GM23338 (cell line): ENCODE measurements at regions not wholly inside any gene's neighbourhood (a gene's known extent, or its start where the extent isn't known, plus 50 kb on each side); places are given as distances from the start of the nearest gene placed in this dataset.
"Not testable (repeated sequence)": the region's sequence is repeated elsewhere in the genome, so short reads cannot be mapped to it uniquely, and the experiment has no call there.

Experiments used
- ATAC-seq: fragments of 200-7000 bp; cut with Tn5 transposase; 3 replicates; pipeline ENCODE4 v1.9.1; 2020
- DNase-seq: peaks from one replicate; pipeline ENCODE4 v3.0.0-alpha.2; 2015; ENCODE audit warnings: low spot score
- H2AFZ ChIP-seq: fragments of 200-600 bp; sonication (generic); 2 replicates; pipeline ENCODE4 v1.8.0; 2016; ENCODE audit warnings: antibody characterized with exemption, mild to moderate bottlenecking, moderate library complexity
- H3F3A ChIP-seq: fragments of 200-600 bp; sonication (generic); replicated peaks from 2 replicates; pipeline ENCODE4 v1.8.0; 2017; ENCODE audit warnings: antibody characterized with exemption, mixed run types, low read depth
- H3K27ac ChIP-seq: fragments of 200-600 bp; sonication (generic); 2 replicates; pipeline ENCODE4 v1.6.1; 2016; ENCODE audit warnings: low read depth
- H3K27me3 ChIP-seq: fragments of 200-600 bp; sonication (generic); 2 replicates; pipeline ENCODE4 v1.8.0; 2016; ENCODE audit warnings: mild to moderate bottlenecking, mixed run types, moderate library complexity; ENCODE audit not compliant: insufficient read depth
- H3K36me3 ChIP-seq: fragments of 200-600 bp; sonication (generic); 2 replicates; pipeline ENCODE4 v1.8.0; 2016; ENCODE audit warnings: mild to moderate bottlenecking; ENCODE audit not compliant: insufficient read depth
- H3K4me1 ChIP-seq: fragments of 200-600 bp; sonication (generic); 2 replicates; pipeline ENCODE4 v1.8.0; 2016; ENCODE audit warnings: mild to moderate bottlenecking, moderate library complexity; ENCODE audit not compliant: insufficient read depth
- H3K4me2 ChIP-seq: fragments of 200-600 bp; sonication (generic); 2 replicates; pipeline ENCODE4 v1.7.1; 2017; ENCODE audit warnings: mixed run types
- H3K4me3 ChIP-seq: fragments of 200-600 bp; sonication (generic); 2 replicates; pipeline ENCODE4 v1.6.1; 2016; ENCODE audit warnings: mixed run types
- H3K79me2 ChIP-seq: fragments of 200-600 bp; sonication (generic); replicated peaks from 2 replicates; pipeline ENCODE4 v1.8.0; 2017; ENCODE audit warnings: mild to moderate bottlenecking; ENCODE audit not compliant: insufficient read depth
- H3K9me2 ChIP-seq: fragments of 200-600 bp; sonication (generic); 2 replicates; pipeline ENCODE4 v1.8.0; 2017; ENCODE audit not compliant: insufficient read depth
- H4K20me1 ChIP-seq: fragments of 200-600 bp; sonication (generic); replicated peaks from 2 replicates; pipeline ENCODE4 v1.8.0; 2017; ENCODE audit warnings: mild to moderate bottlenecking; ENCODE audit not compliant: insufficient read depth
- H3K27ac Mint-ChIP-seq: 2 replicates; pipeline ENCODE4 v1.8.0; 2020; ENCODE audit warnings: inconsistent platforms, mild to moderate bottlenecking, moderate library complexity, mixed read lengths
- H3K27me3 Mint-ChIP-seq: 3 replicates; pipeline ENCODE4 v1.8.0; 2022; ENCODE audit warnings: low read depth, mild to moderate bottlenecking, moderate library complexity, mixed read lengths, inconsistent platforms; ENCODE audit not compliant: insufficient read depth, poor library complexity
- H3K36me3 Mint-ChIP-seq: 3 replicates; pipeline ENCODE4 v1.8.0; 2021; ENCODE audit warnings: low read depth, mild to moderate bottlenecking, inconsistent platforms, moderate library complexity, mixed read lengths
- H3K4me1 Mint-ChIP-seq: 3 replicates; pipeline ENCODE4 v1.8.0; 2020; ENCODE audit warnings: mild to moderate bottlenecking, inconsistent platforms, mixed read lengths
- H3K4me3 Mint-ChIP-seq: 3 replicates; pipeline ENCODE4 v1.8.0; 2021; ENCODE audit warnings: moderate library complexity, mild to moderate bottlenecking, inconsistent platforms, mixed read lengths
- H3K9me3 Mint-ChIP-seq: 3 replicates; pipeline ENCODE4 v1.8.0; 2020; ENCODE audit warnings: moderate library complexity, mild to moderate bottlenecking, inconsistent platforms, mixed read lengths
- EZH2 ChIP-seq: fragments of 200-600 bp; sonication (generic); IDR thresholded peaks from one replicate; pipeline ENCODE4 v1.8.0; 2017; ENCODE audit warnings: antibody characterized with exemption, mild to moderate bottlenecking, low read depth; ENCODE audit not compliant: unreplicated experiment
- JUNB ChIP-seq: IDR thresholded peaks from one replicate; pipeline ENCODE4 v1.6.1; 2016; ENCODE audit warnings: antibody characterized with exemption; ENCODE audit not compliant: unreplicated experiment
- ZNF114 ChIP-seq: fragments of 250-450 bp; sonication (Bioruptor Pico); IDR thresholded peaks from 2 replicates; pipeline ENCODE4 v1.5.0; 2020; ENCODE audit warnings: mild to moderate bottlenecking, moderate library complexity
- TF ChIP-seq, protein P1 (sequence below): fragments of 250-450 bp; sonication (Bioruptor Pico); IDR thresholded peaks from 2 replicates; pipeline ENCODE4 v1.5.0; 2020; ENCODE audit warnings: mild to moderate bottlenecking, moderate library complexity
- TF ChIP-seq, protein P2 (sequence below): IDR thresholded peaks from one replicate; pipeline ENCODE4 v1.6.1; 2018; ENCODE audit warnings: antibody characterized with exemption; ENCODE audit not compliant: unreplicated experiment

DNA sequence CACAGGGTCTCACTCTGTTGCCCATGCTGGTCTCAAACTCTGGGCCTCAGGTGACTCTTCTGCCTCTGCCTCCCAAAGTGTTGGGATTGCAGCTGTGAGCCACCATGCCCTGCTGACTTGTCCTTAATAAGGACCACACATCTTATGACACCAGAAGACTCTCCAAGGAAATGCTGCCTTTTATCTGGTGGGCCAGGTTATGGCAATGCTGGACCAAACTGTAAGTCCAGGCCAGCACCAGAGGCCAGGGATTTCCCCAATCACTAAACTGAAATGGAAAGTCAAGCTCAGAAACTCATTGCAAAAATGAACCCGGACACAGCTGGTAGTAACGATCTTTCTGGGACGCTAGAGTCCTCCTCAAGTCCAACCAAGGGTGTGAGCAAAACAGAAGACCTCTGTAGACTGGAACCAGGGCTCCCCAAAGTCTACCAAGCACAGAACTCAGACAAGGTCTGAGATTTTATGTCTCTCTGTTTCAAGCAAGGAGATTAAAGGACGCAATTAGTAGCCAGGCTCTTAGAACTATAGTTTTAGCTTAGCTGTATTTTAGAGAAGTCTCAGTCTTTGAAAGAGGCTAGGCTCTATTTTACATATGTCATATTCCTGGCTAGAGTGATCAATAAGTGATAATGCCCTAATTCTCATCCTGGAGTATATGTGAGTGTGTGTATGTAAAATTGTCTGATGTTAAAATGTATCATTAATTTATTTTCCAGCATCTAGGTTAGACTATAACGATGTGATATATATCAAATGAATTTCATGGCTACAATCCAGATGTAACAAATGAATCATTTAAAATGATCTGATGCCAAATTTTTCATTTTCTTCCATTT lies 74.0 kb upstream of the ITGB1 start (continued):
- TF ChIP-seq, protein P1, sequence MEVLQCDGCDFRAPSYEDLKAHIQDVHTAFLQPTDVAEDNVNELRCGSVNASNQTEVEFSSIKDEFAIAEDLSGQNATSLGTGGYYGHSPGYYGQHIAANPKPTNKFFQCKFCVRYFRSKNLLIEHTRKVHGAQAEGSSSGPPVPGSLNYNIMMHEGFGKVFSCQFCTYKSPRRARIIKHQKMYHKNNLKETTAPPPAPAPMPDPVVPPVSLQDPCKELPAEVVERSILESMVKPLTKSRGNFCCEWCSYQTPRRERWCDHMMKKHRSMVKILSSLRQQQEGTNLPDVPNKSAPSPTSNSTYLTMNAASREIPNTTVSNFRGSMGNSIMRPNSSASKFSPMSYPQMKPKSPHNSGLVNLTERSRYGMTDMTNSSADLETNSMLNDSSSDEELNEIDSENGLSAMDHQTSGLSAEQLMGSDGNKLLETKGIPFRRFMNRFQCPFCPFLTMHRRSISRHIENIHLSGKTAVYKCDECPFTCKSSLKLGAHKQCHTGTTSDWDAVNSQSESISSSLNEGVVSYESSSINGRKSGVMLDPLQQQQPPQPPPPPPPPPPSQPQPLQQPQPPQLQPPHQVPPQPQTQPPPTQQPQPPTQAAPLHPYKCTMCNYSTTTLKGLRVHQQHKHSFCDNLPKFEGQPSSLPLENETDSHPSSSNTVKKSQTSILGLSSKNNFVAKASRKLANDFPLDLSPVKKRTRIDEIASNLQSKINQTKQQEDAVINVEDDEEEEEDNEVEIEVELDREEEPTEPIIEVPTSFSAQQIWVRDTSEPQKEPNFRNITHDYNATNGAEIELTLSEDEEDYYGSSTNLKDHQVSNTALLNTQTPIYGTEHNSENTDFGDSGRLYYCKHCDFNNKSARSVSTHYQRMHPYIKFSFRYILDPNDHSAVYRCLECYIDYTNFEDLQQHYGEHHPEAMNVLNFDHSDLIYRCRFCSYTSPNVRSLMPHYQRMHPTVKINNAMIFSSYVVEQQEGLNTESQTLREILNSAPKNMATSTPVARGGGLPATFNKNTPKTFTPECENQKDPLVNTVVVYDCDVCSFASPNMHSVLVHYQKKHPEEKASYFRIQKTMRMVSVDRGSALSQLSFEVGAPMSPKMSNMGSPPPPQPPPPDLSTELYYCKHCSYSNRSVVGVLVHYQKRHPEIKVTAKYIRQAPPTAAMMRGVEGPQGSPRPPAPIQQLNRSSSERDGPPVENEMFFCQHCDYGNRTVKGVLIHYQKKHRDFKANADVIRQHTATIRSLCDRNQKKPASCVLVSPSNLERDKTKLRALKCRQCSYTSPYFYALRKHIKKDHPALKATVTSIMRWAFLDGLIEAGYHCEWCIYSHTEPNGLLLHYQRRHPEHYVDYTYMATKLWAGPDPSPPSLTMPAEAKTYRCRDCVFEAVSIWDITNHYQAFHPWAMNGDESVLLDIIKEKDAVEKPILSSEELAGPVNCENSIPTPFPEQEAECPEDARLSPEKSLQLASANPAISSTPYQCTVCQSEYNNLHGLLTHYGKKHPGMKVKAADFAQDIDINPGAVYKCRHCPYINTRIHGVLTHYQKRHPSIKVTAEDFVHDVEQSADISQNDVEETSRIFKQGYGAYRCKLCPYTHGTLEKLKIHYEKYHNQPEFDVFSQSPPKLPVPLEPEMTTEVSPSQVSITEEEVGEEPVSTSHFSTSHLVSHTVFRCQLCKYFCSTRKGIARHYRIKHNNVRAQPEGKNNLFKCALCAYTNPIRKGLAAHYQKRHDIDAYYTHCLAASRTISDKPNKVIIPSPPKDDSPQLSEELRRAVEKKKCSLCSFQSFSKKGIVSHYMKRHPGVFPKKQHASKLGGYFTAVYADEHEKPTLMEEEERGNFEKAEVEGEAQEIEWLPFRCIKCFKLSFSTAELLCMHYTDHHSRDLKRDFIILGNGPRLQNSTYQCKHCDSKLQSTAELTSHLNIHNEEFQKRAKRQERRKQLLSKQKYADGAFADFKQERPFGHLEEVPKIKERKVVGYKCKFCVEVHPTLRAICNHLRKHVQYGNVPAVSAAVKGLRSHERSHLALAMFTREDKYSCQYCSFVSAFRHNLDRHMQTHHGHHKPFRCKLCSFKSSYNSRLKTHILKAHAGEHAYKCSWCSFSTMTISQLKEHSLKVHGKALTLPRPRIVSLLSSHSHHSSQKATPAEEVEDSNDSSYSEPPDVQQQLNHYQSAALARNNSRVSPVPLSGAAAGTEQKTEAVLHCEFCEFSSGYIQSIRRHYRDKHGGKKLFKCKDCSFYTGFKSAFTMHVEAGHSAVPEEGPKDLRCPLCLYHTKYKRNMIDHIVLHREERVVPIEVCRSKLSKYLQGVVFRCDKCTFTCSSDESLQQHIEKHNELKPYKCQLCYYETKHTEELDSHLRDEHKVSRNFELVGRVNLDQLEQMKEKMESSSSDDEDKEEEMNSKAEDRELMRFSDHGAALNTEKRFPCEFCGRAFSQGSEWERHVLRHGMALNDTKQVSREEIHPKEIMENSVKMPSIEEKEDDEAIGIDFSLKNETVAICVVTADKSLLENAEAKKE = no peak
- TF ChIP-seq, protein P2, sequence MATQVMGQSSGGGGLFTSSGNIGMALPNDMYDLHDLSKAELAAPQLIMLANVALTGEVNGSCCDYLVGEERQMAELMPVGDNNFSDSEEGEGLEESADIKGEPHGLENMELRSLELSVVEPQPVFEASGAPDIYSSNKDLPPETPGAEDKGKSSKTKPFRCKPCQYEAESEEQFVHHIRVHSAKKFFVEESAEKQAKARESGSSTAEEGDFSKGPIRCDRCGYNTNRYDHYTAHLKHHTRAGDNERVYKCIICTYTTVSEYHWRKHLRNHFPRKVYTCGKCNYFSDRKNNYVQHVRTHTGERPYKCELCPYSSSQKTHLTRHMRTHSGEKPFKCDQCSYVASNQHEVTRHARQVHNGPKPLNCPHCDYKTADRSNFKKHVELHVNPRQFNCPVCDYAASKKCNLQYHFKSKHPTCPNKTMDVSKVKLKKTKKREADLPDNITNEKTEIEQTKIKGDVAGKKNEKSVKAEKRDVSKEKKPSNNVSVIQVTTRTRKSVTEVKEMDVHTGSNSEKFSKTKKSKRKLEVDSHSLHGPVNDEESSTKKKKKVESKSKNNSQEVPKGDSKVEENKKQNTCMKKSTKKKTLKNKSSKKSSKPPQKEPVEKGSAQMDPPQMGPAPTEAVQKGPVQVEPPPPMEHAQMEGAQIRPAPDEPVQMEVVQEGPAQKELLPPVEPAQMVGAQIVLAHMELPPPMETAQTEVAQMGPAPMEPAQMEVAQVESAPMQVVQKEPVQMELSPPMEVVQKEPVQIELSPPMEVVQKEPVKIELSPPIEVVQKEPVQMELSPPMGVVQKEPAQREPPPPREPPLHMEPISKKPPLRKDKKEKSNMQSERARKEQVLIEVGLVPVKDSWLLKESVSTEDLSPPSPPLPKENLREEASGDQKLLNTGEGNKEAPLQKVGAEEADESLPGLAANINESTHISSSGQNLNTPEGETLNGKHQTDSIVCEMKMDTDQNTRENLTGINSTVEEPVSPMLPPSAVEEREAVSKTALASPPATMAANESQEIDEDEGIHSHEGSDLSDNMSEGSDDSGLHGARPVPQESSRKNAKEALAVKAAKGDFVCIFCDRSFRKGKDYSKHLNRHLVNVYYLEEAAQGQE = no peak

DNA sequence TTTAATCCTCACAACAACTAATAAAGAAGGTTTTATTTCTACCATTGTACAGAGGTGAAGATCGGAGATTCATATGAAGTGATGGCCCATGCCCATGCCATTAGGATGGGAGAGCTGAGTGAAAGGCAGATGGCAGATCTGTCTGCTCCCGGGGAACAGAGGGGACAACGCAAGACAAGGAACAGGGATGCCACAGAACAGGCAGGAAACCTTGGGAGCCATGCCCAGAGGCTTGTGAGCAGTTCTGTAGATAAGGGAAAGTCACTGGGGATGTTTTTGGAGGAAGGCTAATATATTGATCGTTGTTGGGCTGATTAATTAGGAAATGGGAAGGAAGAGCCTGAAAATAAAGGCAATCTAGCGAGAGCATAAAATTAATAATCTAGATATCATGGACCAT lies 73.1 kb upstream of the ITGB1 start:
- no peak overlapping the region for H3K27ac Mint-ChIP-seq
- Histone ChIP-seq H3K9me2 (no peaks in the 10 kb centered on the region), H3K79me2 (no peaks in the 10 kb centered on the region), H2AFZ (0 out of 2 replicates have a peak overlapping the region, but pooled peaks have one; percentile 56), H3K27ac (no peak overlapping the region), H3K4me3 (no peak overlapping the region), H4K20me1 (no peaks in the 10 kb centered on the region), H3K4me1 (peaks cover 9% of the 10 kb centered on the region), H3K36me3 (no peaks in the 10 kb centered on the region; the same call in 1 of the 2 replicates), H3K4me2 (no peak overlapping the region), H3K27me3 (no peaks in the 10 kb centered on the region), H3F3A (no peaks in the 10 kb centered on the region)
- peaks cover 9% of the 10 kb centered on the region for H3K4me1 Mint-ChIP-seq
- no peak overlapping the region for H3K4me3 Mint-ChIP-seq
- no peaks in the 10 kb centered on the region for H3K36me3 Mint-ChIP-seq
- ATAC-seq (no peak), DNase-seq (no peak)
- TF ChIP-seq ZNF114 = no peak
- TF ChIP-seq EZH2 = no peak
- no peak for TF ChIP-seq JUNB
- H3K9me3 Mint-ChIP-seq = no peaks in the 10 kb centered on the region; the same call in 2 of the 3 replicates
- no peaks in the 10 kb centered on the region for H3K27me3 Mint-ChIP-seq

DNA sequence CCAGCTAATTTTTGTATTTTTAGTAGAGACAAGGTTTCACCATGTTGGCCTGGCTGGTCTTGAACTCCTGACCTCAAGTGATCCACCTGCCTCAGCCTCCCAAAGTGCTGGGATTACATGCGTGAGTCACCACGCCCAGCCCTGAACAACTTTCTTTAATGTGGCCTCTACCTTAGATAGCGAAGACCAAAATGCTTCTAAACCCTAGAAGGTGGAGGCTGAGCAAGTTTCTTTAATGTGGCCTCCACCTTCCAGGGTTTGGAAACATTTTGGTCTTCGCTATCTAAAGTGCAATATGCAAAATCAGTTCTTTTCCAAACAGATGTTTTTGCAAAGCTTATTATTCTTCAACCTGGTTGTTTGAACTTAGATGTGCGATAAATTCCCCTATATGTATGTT lies 70.5 kb upstream of the ITGB1 start:
- H3K79me2 ChIP-seq, H2AFZ ChIP-seq, H3K27me3 ChIP-seq, H3K9me3 Mint-ChIP-seq, DNase-seq, H3K27ac Mint-ChIP-seq, H3K36me3 Mint-ChIP-seq, H3K4me2 ChIP-seq, H3F3A ChIP-seq, H3K4me3 Mint-ChIP-seq, ATAC-seq, H3K27ac ChIP-seq, H3K27me3 Mint-ChIP-seq, H3K4me3 ChIP-seq, H3K36me3 ChIP-seq, H4K20me1 ChIP-seq: not testable (repeated sequence)
- peaks cover 18% of the 10 kb centered on the region for H3K4me1 ChIP-seq
- H3K9me2 ChIP-seq = peaks cover 11% of the 10 kb centered on the region
- H3K4me1 Mint-ChIP-seq = peaks cover 18% of the 10 kb centered on the region
